Keratinocyte (primary cell): ENCODE measurements at regions not wholly inside any gene's neighbourhood (a gene's known extent, or its start where the extent isn't known, plus 50 kb on each side); places are given as distances from the start of the nearest gene placed in this dataset.

ENCODE experiments used
- CTCF ChIP-seq, 3 experiments: IDR thresholded peaks in 1 of 3; conservative IDR thresholded peaks in 1 of 3; optimal IDR thresholded peaks in 1 of 3; 2 replicates in 2 of 3; 3 replicates in 1 of 3; pipeline versions ENCODE3 to v1.5.1; 2011; ENCODE audit warnings: low read length in 3 of 3, mild to moderate bottlenecking in 3 of 3, moderate library complexity in 2 of 3, control low read depth in 1 of 3, inconsistent platforms in 1 of 3; ENCODE audit not compliant: insufficient read depth in 2 of 3; ENCODE audit errors: extremely low read depth in 1 of 3
- EZH2 ChIP-seq: IDR thresholded peaks from one replicate; pipeline ENCODE4 v1.6.1; 2012; ENCODE audit warnings: inconsistent platforms, mild to moderate bottlenecking, low read length, moderate library complexity

GRCh38 chr2:22560021-22560420, 825.0 kb upstream of the KLHL29 start:
- no peak for TF ChIP-seq EZH2
- TF ChIP-seq CTCF (optimal IDR thresholded peaks at IDR 0.05 in 1 of 3, IDR thresholded peaks at IDR 0.05 in 1 of 3, conservative IDR thresholded peaks at IDR 0.05 in 1 of 3; ENCODE audit: extremely low read depth in 1 of 3, insufficient read depth in 2 of 3, low read length in 3 of 3): no peak
